ENCODE measurements at regions not wholly inside any gene's neighbourhood (a gene's known extent, or its start where the extent isn't known, plus 50 kb on each side); places are given as distances from the start of the nearest gene placed in this dataset.

DNA sequence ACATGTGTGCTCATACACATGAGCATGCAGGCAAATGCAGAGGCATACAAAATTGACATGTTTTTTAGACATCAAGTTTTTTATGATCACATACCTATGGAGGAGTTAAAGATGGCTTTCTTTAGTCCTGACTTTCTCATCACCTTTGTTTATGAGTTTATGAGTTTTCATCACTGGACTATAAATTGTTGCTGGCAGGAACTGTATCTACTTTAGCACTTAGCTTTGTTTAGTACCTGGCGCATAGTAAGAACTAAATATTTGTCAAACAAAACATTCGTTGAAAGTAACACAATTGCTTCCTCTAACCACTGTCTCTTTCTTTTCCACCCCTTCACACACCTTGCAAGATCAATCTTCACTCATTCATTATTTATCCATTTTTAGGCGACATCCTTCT, 182.6 kb downstream of the SUCNR1 start:
- H3K27me3 Mint-ChIP-seq (ENCODE audit: unreplicated experiment) = no peaks in the 10 kb centered on the region
- TF ChIP-seq, protein P1, sequence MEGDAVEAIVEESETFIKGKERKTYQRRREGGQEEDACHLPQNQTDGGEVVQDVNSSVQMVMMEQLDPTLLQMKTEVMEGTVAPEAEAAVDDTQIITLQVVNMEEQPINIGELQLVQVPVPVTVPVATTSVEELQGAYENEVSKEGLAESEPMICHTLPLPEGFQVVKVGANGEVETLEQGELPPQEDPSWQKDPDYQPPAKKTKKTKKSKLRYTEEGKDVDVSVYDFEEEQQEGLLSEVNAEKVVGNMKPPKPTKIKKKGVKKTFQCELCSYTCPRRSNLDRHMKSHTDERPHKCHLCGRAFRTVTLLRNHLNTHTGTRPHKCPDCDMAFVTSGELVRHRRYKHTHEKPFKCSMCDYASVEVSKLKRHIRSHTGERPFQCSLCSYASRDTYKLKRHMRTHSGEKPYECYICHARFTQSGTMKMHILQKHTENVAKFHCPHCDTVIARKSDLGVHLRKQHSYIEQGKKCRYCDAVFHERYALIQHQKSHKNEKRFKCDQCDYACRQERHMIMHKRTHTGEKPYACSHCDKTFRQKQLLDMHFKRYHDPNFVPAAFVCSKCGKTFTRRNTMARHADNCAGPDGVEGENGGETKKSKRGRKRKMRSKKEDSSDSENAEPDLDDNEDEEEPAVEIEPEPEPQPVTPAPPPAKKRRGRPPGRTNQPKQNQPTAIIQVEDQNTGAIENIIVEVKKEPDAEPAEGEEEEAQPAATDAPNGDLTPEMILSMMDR (IDR thresholded peaks at IDR 0.05; ENCODE audit: partially characterized antibody, unreplicated experiment) = no peak
- no peak overlapping the region for H3K4me3 Mint-ChIP-seq (ENCODE audit: unreplicated experiment)
- H3K27ac Mint-ChIP-seq (ENCODE audit: unreplicated experiment) = no peak overlapping the region
- DNase-seq = no peak
- no peaks in the 10 kb centered on the region for H3K36me3 Mint-ChIP-seq (ENCODE audit: unreplicated experiment)
- H3K9me3 Mint-ChIP-seq (ENCODE audit: unreplicated experiment) = no peaks in the 10 kb centered on the region
- no peaks in the 10 kb centered on the region for H3K4me1 Mint-ChIP-seq (ENCODE audit: low read depth, unreplicated experiment)

- Mint-ChIP-seq H3K27me3 (ENCODE audit: unreplicated experiment) (no peaks in the 10 kb centered on the region), H3K4me3 (ENCODE audit: unreplicated experiment) (no peak overlapping the region), H3K27ac (ENCODE audit: unreplicated experiment) (no peak overlapping the region), H3K9me3 (ENCODE audit: unreplicated experiment) (no peaks in the 10 kb centered on the region), H3K4me1 (ENCODE audit: low read depth, unreplicated experiment) (no peaks in the 10 kb centered on the region), H3K36me3 (ENCODE audit: unreplicated experiment) (no peaks in the 10 kb centered on the region)
- no peak for DNase-seq
- TF ChIP-seq, protein P1 (IDR thresholded peaks at IDR 0.05; ENCODE audit: partially characterized antibody, unreplicated experiment) = no peak
Measured at GRCh38 chr3:152056481-152056880, 183.0 kb downstream of the SUCNR1 start.

DNA sequence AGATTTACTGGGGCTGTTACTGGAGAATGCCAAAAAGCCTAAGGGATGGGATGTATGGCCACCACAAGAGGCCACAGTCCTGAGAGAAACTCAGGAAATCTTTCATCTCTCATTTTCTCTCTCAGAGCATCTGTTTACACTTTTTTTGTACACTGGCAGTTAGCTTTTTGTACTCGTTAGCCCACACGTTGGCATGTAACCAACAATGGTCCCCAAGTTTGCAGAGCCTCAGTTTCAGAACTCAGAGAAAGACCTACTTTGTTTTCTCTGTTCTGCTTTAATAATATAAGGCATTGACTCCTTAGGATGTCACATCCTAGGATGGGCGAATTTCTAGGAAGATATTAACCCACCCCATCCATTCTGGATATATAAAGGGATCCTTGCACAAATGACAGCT, 183.5 kb downstream of the SUCNR1 start:
- no peak overlapping the region for H3K4me3 Mint-ChIP-seq (ENCODE audit: unreplicated experiment)
- no peaks in the 10 kb centered on the region for H3K27me3 Mint-ChIP-seq (ENCODE audit: unreplicated experiment)
- no peak overlapping the region for H3K27ac Mint-ChIP-seq (ENCODE audit: unreplicated experiment)
- no peaks in the 10 kb centered on the region for H3K36me3 Mint-ChIP-seq (ENCODE audit: unreplicated experiment)
- TF ChIP-seq, protein P1 (IDR thresholded peaks at IDR 0.05; ENCODE audit: partially characterized antibody, unreplicated experiment) = no peak
- H3K9me3 Mint-ChIP-seq (ENCODE audit: unreplicated experiment) = no peaks in the 10 kb centered on the region
- DNase-seq = no peak
- H3K4me1 Mint-ChIP-seq (ENCODE audit: low read depth, unreplicated experiment) = no peaks in the 10 kb centered on the region

DNA sequence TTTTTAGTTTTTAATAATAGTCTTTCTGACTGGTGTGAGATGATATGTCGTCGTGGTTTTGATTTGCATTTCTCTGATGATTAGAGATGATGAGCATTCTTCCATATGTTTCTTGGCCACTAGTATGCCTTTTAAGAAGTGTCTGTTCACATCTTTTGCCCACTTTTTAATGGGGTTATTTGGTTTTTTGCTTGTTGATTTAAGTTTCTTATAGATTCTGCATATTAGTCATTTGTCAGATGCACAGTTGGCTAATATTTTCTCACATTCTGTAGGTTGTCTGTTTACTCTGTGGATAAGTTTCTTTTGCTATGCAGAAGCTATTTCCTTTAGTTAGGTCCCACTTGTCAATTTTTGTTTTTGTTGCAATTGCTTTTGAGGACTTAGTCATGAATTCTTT, 185.4 kb downstream of the SUCNR1 start:
- Mint-ChIP-seq H3K4me3 (ENCODE audit: unreplicated experiment) (no peak overlapping the region), H3K27me3 (ENCODE audit: unreplicated experiment) (no peaks in the 10 kb centered on the region), H3K9me3 (ENCODE audit: unreplicated experiment) (no peaks in the 10 kb centered on the region), H3K27ac (ENCODE audit: unreplicated experiment) (no peak overlapping the region), H3K4me1 (ENCODE audit: low read depth, unreplicated experiment) (no peaks in the 10 kb centered on the region), H3K36me3 (ENCODE audit: unreplicated experiment) (no peaks in the 10 kb centered on the region)
- TF ChIP-seq, protein P1 (IDR thresholded peaks at IDR 0.05; ENCODE audit: partially characterized antibody, unreplicated experiment) = no peak
- DNase-seq = no peak

- Mint-ChIP-seq H3K4me3 (ENCODE audit: unreplicated experiment) (no peak overlapping the region), H3K36me3 (ENCODE audit: unreplicated experiment) (no peaks in the 10 kb centered on the region), H3K9me3 (ENCODE audit: unreplicated experiment) (no peaks in the 10 kb centered on the region), H3K4me1 (ENCODE audit: low read depth, unreplicated experiment) (no peaks in the 10 kb centered on the region), H3K27ac (ENCODE audit: unreplicated experiment) (no peak overlapping the region), H3K27me3 (ENCODE audit: unreplicated experiment) (no peaks in the 10 kb centered on the region)
- TF ChIP-seq, protein P1 (IDR thresholded peaks at IDR 0.05; ENCODE audit: partially characterized antibody, unreplicated experiment) = no peak
- no peak for DNase-seq
Measured at GRCh38 chr3:152060701-152061100, 187.3 kb downstream of the SUCNR1 start.
